GM19455 (cell line): ENCODE measurements at regions not wholly inside any gene's neighbourhood (a gene's known extent, or its start where the extent isn't known, plus 50 kb on each side); places are given as distances from the start of the nearest gene placed in this dataset.

Experiments
- ATAC-seq: cut with Tn5 transposase; IDR thresholded peaks from one replicate; pipeline ENCODE4 v1.9.1; 2021; ENCODE audit not compliant: unreplicated experiment

DNA sequence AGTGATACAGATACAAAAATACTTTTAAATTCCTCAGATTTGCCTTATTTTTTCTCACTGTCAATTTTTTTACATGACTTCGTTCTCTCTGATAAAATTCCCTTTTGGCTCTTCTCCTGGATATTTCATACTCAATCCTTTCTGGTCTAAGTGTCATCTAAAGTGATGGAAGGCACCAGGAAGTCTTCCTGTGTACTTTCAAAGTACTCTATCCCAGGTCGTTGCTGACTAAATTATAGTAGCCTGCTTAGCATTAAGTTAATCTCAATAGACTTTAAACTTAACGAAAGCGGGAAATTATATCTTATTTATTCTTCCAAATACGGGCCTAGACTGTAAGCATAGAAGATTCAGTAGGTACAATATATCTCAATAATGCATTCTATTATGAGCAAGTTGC, 67.8 kb downstream of the CASP12 start:
- no peak for ATAC-seq

DNA sequence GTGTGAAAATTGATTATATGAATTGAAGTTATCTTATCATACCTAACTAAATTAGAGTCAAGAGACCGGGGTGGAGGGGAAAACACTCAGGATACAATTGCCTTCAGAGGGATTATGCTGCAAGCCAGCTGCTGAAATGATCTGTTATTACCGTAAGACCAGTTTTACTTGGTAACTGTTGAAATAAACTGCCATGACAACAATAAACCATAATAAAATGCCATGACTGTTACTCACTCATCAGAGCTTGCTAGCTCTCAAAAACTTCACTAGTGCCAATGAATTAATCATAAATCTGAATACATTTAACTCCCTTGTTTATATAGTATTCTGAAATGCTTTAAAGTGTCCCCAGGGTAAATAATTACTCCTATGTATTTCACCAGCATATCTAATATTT, 68.2 kb downstream of the CASP12 start:
- no peak for ATAC-seq

DNA sequence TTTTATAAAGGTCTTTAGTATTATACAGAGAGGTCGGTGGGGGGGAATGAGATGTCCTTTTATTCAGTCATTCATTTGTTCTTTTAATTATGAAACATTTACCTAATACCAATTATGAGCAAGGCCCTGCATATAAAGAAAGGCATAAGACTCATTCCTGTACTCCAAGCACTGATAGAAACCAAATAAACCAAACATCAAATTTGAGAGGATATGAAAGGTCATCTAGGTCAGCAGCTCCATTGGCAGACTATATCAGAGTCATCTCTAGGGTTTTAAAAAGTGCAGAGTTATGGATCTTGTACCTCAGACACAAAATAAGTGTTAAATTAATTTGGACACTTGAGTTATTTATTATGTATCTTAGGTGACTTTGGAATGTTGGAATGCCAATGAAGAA, 71.5 kb downstream of the CASP12 start:
- ATAC-seq = no peak

DNA sequence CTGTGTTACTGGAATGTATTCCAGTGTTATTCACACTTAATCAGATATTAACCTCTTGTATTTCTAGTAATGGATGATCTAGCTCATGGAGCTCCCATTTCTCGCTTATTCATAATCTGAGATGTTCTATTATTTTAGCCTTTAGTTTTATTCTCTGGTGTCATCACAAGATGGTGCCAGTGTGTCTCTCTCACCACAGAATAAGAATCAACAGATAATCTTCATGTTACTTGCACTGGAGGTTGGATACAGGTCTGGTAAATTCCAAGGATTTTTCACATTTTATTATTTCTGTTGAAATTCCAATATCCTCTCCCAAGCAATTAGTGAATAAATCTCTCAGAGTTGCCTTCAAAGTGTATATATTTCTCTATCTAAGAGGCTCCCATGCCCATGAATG, 74.6 kb downstream of the CASP12 start:
- no peak for ATAC-seq

DNA sequence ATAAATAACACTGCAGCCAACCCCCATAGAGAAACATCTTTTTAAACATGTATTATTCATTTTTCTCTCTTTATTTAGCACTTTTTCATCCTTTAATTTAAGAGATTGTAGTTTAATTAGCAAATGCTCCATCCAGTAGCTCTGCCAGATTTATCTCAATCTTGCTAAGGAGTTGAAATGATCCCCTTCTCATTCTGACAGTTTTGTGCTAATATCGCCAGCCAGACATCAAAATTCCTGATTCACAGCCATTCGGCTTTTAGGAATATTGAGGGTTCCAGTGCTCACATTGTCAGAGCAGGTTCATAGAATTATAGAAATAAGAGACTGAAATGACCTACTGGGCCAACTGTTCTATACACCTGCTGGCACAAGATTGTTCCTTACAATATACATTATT, 77.8 kb downstream of the CASP12 start:
- ATAC-seq = no peak

DNA sequence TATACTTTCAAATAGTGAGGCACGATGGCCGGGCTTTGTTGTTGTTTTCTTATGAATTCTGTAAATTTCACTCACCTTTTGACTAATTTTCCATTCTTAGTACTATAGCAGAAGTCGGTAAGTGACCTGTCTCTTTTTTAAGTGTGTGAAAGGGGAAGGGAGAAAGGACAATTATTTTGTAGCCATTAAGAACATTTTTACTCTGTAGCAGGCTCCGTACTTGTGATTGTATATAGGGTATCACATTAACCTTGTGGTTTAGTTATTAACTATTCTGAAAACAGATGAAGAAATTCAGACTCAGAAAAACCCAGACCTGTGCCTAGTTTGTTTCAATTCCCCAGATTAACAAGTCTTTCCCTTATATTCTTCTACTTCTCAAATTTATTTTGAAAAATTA, 78.7 kb downstream of the CASP12 start:
- no peak for ATAC-seq

DNA sequence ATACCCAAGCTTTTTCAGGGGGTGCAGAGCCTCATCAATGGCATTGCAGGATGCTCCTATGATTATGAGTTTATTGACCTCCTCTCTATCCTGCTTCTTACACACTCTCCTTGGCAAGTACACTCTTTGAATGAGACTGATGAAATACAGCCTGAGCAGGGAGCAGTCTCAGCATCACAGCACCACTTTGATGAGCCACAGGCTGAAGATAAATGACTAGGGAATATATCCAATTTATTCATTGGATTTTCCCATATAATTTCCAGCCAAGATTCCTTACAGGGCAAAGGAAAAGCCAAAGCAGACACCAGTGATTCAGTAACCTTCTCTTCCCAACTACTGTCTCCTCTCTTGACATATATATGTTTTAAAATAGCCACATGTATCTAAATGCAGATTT, 79.2 kb downstream of the CASP12 start:
- no peak for ATAC-seq

DNA sequence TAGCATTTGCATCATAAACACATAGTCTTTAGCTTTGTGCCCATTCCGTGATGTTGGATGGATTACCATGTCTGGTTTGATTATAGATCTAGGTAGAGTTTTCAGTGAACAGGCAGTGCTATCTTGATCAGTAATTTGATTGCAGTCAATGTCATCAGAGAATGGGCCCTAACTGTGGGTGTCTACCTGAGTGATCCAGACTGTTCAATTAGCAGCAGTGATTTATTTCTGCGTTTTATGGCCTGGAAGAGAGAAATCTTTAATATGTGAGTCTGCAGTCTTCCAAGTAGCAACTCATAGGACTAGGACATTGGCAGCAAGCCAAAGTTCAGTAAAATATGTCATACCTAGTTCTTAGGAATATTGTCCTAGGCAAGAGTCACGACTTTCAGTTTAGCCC, 80.3 kb downstream of the CASP12 start:
- ATAC-seq = no peak

DNA sequence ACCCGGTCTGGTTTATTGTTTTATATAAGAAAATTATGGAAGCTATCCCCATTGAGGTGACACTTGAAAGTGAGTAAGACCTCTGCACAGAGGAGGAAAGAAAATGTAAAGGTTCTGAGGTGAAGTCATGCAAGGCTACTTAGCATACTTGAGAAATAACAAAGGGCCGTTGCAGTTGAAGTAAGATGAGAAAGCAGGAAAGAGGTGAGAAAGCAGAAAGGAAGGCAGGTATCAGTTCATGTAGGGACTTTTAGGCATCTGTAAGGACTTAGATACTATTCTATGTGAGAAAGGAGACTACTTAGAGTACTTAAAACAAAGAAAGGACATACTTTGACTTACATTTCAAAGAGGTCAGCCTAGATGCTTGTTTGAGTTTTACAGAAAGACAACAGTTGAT, 84.7 kb downstream of the CASP12 start:
- ATAC-seq = no peak

DNA sequence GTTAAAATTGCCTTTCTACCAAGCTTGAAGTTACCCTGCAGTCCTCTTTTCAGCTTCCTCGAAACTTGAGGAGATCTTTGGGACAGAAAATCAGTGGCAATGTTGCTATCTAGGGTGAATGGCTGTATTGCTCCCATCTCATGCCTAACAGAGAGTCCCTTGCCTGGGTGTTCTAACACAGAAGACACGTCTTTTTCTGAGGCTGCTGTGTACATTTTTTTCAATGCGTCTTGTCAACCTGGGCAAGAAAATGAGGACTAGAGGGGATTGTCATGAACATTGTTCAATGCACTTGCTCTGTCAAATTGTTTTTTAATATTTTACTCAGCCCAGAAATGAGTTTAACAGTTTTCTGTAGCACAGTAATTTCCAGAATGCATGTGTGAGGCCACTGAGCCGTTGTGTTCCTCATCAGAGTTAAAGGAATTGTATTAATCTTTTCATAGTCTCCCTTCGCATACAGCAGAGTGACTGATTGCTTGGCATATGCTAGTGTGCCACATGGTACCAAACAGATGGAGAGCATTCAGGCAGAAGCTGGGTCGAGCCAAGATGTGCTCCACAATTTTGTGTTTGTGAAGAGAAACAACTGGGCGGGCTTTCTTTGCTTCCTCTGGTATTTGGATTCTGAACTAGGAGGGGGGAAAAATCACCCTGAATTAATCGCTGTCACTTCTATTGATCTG, 86.0 kb downstream of the CASP12 start:
- no peak for ATAC-seq

DNA sequence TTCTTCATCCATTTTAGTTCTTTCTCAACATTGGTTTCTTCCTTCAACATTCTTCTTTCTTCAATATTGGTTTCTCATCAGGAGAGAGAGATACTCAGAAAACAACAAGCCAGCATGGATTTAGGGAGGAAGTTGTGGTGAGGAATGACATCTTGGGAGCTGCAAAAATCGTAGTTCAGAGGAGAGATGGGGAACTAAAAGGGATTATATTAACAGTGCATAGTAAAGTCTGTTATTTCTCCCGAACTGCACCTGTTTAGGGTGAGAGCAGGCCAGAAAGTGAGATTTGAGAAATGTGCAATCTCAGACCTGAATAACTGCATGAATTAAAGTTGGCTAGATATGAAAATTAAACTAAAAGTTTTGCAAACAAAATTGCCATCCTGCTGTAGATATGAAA, 94.5 kb downstream of the CASP12 start:
- ATAC-seq = no peak

DNA sequence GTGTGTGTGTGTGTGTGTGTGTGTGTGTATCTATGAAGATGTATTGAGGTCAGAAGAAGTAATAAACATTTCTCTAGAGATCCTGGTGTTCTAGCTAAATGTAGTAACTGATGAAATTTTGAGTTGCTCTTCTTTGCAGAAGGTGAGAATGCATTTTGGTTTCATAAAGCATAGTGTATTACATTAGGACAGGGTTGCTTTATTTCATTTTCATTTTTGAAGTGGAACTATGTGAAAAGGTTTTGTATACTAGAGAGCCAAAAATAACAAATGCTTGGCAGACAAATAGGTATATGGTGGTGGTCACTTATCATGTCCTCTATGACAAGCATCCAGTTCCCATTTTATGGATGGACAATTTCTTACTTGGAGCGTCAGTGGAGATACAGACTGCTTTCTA, 99.0 kb downstream of the CASP12 start:
- peak; percentile 92 for ATAC-seq

DNA sequence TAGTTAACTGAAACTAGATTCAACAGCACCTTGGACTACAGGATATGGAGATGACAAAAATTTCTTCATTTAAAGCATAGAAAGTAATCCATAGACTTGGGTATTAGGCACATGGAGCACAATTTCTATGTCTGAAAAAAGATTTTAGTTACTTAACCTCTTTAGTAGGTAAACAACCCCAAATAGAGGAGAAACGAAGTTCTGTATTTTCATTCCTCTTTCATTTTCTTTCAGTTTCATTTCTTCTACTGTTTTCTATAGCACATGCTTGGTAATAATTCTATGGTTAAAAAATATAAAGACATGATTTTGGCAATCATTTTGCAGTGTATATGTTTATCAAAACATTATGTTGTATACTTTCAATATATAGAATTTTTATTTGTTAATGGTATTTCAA, 99.5 kb downstream of the CASP12 start:
- ATAC-seq = no peak

DNA sequence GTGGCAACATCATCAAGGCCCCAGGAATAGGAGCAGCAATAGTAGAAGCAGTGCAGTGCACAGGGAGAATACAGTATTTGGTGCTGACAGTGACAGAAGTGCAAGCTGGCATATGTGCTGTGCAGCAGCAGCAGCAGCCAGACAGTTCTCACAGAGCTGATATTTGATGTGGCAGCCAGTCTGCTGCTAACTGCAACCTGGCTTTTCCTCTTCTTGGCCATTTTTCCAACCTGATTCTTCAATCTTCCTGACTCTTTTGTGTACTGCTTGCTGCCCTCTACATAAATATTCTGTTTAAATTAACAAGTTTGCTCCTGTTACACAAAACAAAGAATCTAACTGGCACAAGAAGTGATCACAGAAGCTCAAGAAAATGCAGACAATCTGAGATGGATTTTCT, 102.0 kb downstream of the CASP12 start:
- no peak for ATAC-seq

DNA sequence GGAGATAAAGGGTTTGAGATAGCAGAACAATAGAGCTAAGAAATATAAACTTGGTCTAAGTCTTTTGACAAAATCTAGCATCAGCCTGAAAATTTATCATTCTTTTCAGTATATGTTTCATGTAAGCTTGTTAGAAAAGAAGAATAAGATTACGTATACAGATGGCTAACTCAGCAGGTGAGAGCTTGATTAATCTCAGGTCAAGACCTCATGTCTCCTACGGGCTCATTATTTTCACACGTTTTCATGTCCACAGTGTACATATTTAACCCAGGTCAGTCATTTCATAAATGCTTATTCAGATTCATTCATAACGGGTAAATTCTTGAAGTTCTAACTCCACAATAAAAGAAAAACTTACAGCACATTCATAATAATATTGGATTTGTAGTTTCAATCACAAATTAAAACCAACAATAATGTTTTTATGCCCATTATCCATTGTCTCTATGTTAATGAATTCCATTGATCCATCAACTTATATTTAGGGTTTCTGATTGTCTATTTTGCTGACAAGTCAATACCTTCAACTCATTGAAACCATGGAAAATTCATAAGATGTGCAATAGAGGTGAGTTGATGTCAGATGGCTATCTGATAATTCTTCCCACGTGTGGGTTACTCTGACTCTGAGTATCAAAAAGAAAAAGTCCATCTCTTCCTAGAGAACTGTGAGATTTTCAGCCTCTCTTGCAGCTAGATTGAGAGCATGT, 102.6 kb downstream of the CASP12 start:
- ATAC-seq = no peak

DNA sequence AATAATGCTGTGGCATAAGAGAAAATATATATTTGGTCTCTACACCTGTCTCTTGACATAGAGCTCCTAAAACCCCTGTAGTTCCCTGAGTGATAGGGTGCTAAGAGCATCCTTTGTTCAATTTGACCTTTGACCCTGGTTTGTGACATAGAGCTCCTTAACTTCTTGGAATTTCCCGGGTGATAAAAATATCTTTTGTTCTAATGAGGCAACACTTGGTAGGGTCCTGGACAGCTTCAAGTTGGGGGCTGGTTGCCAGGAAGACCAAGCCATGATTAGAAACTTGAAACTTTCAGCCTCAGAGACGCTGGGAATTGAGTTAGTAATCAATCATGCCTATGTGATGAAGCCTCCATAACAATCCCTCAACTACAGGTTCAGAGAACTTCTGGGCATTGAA, 105.4 kb downstream of the CASP12 start:
- no peak for ATAC-seq

DNA sequence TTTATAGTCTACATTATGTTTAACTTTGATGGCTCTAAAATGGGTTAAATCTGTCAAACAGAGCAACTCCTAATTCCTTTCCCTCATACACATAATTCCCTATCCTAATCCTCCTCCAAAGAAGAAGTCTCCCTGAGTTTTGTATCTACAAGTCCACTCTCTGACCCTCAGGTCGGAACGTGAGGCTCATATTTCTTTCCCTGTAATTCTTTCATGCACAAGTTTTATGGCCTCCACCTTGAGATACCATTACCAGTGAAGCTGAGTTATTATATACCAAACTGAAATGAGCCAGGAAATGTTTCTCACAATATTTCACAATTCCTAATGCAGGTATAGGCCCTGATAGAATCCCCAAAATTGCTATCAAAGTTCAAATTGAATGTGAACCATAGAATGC, 106.4 kb downstream of the CASP12 start:
- ATAC-seq = no peak

DNA sequence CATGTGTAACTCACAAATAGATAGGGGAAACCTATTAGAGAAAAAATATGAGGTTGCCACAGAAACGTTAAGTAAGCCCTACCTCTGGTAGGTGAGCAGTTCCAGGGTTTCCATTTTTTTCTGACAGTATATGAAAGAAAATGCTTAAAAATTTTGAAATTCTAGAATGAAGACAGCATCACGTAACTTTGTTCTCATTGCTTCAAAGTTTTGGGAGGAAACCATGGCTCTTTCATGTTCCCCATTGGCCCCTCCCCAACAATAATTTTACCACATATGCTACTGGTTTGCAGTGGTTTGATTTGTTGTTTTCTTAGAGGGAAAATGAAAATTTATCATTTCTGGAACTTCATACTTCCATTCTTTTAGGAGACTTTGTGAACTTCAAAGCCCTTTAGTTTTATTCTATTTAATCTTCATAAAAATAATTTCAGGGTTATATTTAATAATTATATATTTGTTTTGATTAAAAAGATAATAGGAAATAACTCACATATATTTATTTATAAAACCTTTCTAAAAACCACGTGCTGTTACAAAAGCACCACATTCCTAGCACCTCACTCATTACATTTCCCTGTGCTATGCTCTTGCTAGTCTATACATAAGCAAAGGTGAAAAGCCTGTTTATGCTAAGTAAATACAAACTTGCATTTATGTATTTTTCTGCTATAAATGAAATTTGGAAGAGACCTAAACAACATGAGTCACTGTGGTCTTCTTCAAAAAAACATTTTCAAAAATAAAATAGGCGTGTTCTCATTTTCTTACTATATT, 113.4 kb downstream of the CASP12 start:
- no peak for ATAC-seq

DNA sequence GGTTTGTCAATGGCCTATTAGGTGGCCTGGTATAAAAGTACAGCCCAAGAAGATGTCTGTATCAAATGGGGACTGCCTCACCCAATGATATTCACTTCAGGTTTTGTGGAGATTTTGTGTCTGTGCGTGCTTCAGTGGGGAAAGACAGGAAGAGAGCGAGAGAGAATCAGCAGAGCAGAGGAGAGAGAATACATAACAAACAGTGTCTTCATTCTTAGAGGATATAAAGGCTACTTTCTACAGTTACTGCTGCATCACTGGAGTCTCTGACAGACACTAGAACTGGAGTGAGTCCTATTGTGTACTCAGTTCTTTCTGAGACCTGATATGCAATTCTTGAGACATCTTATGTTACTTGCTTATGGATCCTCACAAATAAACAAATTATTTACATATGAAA, 115.0 kb downstream of the CASP12 start:
- no peak for ATAC-seq

DNA sequence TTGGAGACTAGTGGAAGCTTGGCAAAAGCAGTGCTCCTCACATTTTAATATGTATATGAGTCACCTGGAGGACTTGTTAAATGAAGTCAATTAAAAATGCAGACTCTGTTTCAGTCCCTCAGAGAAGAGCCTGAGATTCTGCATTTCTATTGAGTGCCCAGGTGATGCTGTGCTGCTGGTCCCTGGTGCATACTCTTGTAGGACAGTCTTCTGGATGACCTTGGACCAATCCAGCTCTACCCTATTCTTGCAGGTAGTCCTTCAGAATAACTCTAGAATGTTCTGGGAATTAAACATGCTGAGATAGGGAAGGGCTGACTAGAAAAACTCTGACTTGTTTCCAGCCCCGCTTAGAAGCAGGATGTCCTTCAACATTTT, 115.9 kb downstream of the CASP12 start:
- ATAC-seq = no peak

DNA sequence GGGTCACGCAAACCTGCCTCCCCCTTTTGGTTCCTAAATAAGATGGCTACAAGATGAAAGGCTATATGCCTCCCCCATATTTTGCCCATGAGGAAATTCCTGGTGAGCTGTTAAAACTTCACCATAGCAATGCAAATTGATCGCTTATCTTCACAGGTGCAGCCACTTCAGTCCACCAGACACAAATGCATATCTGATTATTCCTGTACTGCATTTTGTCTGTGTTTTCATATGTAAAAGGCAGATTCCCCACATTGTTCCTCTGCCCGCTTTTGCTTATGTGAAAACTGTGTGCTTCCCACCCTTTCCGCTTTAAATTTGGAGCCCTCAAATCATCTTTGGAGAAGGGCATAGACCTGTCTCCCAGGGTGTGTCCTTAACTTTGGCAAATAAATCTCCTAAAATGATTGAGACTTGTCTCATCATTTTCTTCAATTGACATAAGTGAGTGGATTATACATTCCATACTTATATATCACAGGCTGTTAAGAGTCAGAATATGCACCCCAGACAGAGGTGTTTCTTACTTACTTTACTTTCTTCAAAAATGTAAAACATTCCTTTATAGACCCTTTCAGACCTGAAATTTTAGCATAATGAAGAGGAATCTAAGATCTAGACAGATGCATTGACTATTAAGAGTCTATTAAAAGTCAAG, 116.4 kb downstream of the CASP12 start:
- ATAC-seq = no peak

DNA sequence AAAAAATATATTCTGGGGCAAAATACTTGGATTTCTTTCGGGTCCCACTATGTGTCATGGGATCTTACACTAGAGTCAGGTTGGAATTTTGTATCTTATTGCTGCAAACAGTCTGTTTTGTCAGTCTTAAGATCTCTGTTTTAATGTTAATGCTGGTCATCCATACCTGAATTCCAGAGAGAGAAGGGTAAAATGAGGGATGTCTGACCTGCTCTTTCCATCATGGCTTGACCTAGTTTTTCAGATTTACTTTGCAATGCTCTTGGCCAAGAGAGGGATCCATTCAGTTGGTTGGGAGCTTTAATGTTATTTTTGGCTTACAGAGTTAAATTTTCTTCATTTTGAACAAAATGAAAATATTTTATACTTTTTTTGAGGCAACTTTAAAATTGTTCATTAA, 117.2 kb downstream of the CASP12 start:
- no peak for ATAC-seq
